Smooth muscle cell (in vitro differentiated cells): ENCODE measurements at regions not wholly inside any gene's neighbourhood (a gene's known extent, or its start where the extent isn't known, plus 50 kb on each side); places are given as distances from the start of the nearest gene placed in this dataset.

Source experiments
- DNase-seq: peaks from one replicate; lab custom pipeline; 2025; ENCODE audit not compliant: unreplicated experiment; lab: John Stamatoyannopoulos, UW
- H2AFZ ChIP-seq: fragments of 200-600 bp; sonication (generic); 2 replicates; pipeline ENCODE4 v1.6.0; 2016; ENCODE audit warnings: antibody characterized with exemption, low read depth, mild to moderate bottlenecking
- H3F3A ChIP-seq: fragments of 200-600 bp; sonication (generic); 2 replicates; pipeline ENCODE4 v1.6.0; 2017; ENCODE audit warnings: antibody characterized with exemption, low read depth
- H3K27ac ChIP-seq: fragments of 200-600 bp; sonication (generic); 2 replicates; pipeline ENCODE4 v1.5.1; 2016; ENCODE audit warnings: low read depth, mild to moderate bottlenecking
- H3K27me3 ChIP-seq: fragments of 200-600 bp; sonication (generic); 2 replicates; pipeline ENCODE4 v1.6.1; 2016; ENCODE audit warnings: low read depth, mild to moderate bottlenecking
- H3K36me3 ChIP-seq: fragments of 200-600 bp; sonication (generic); 2 replicates; pipeline ENCODE4 v1.5.1; 2016; ENCODE audit warnings: low read depth
- H3K4me1 ChIP-seq: fragments of 200-600 bp; sonication (generic); 2 replicates; pipeline ENCODE4 v1.5.1; 2016; ENCODE audit warnings: low read depth
- H3K4me2 ChIP-seq: fragments of 200-600 bp; sonication (generic); 2 replicates; pipeline ENCODE4 v1.6.0; 2016; ENCODE audit warnings: mild to moderate bottlenecking
- H3K4me3 ChIP-seq: fragments of 200-600 bp; sonication (generic); 2 replicates; pipeline ENCODE4 v1.5.1; 2016; ENCODE audit warnings: mild to moderate bottlenecking
- H3K79me2 ChIP-seq: fragments of 200-600 bp; sonication (generic); 2 replicates; pipeline ENCODE4 v1.6.0; 2016; ENCODE audit warnings: low read depth, mild to moderate bottlenecking
- H3K9ac ChIP-seq: fragments of 200-600 bp; sonication (generic); 2 replicates; pipeline ENCODE4 v1.6.0; 2016; ENCODE audit warnings: low read depth
- H3K9me3 ChIP-seq: fragments of 200-600 bp; sonication (generic); replicated peaks from 2 replicates; pipeline ENCODE4 v1.5.1; 2016; ENCODE audit warnings: low read depth
- H4K20me1 ChIP-seq: fragments of 200-600 bp; sonication (generic); 2 replicates; pipeline ENCODE4 v1.6.0; 2016; ENCODE audit warnings: low read depth
- WGBS: methylation state at CpG from one replicate; pipeline ENCODE4 v1.1.7; 2016; ENCODE audit warnings: low lambda C conversion rate; 5-methylcytosine and 5-hydroxymethylcytosine counted together
- TF ChIP-seq, protein P1 (sequence below): fragments of 200-600 bp; sonication (generic); IDR thresholded peaks from 2 replicates; pipeline ENCODE4 v1.5.1; 2017; ENCODE audit warnings: borderline replicate concordance, mild to moderate bottlenecking, antibody characterized with exemption; ENCODE audit not compliant: insufficient read depth, poor library complexity, severe bottlenecking

DNA sequence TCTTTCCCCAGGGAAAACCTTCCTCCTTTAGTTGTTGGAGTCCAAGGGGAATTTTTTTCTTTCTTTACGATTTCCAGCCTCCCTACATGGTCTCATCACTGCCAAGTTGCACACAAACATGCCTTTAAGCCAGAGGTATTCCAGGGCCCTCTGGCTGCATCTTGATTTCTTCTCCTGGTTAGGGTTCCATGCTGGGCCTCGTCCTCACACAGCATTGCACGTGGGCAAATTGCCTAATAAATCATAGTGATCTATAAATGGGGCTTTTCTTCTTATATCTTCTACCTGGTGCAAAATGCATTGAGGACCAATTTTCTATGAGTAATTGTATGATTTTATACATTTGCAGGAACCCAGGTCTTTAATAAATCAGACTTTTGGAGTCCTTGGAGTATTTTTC, 284.2 kb downstream of the C7orf25 start:
- H3K9me3 ChIP-seq = no peaks in the 10 kb centered on the region

DNA sequence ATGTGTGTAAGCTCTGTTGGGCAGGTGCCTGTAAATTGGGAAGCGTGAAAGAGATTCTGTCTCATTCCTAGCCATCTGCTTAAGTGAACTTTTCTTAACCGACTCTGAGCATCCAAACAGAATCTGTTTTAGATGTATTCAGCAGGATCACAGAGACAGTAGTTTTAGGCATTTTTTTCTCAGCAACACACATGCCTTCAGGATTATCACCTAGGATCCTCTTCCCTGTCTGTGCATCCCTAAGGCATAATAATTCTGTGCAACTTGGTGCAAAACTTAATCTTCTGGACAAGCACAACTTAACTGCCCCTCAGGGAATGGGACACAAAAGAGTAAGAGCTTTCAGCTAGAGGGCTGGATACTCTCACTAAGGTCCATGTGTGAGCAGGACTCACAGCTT, 284.8 kb downstream of the C7orf25 start:
- 50% methylated on average over 2 of the region's 2 CpGs for WGBS
- TF ChIP-seq, protein P1, sequence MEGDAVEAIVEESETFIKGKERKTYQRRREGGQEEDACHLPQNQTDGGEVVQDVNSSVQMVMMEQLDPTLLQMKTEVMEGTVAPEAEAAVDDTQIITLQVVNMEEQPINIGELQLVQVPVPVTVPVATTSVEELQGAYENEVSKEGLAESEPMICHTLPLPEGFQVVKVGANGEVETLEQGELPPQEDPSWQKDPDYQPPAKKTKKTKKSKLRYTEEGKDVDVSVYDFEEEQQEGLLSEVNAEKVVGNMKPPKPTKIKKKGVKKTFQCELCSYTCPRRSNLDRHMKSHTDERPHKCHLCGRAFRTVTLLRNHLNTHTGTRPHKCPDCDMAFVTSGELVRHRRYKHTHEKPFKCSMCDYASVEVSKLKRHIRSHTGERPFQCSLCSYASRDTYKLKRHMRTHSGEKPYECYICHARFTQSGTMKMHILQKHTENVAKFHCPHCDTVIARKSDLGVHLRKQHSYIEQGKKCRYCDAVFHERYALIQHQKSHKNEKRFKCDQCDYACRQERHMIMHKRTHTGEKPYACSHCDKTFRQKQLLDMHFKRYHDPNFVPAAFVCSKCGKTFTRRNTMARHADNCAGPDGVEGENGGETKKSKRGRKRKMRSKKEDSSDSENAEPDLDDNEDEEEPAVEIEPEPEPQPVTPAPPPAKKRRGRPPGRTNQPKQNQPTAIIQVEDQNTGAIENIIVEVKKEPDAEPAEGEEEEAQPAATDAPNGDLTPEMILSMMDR = no peak

More for the DNA sequence above, 284.2 kb downstream of the C7orf25 start:
- Histone ChIP-seq H3K79me2 (no peaks in the 10 kb centered on the region), H3K27me3 (no peaks in the 10 kb centered on the region), H3K4me2 (no peak overlapping the region), H2AFZ (no peak overlapping the region), H3K36me3 (no peaks in the 10 kb centered on the region), H4K20me1 (no peaks in the 10 kb centered on the region), H3K4me1 (no peaks in the 10 kb centered on the region), H3K27ac (no peak overlapping the region), H3K9ac (no peak overlapping the region), H3K4me3 (no peak overlapping the region), H3F3A (no peaks in the 10 kb centered on the region)
- 63% methylated on average over 3 of the region's 3 CpGs for WGBS
- no peak for DNase-seq
- TF ChIP-seq, protein P1 = no peak

DNA sequence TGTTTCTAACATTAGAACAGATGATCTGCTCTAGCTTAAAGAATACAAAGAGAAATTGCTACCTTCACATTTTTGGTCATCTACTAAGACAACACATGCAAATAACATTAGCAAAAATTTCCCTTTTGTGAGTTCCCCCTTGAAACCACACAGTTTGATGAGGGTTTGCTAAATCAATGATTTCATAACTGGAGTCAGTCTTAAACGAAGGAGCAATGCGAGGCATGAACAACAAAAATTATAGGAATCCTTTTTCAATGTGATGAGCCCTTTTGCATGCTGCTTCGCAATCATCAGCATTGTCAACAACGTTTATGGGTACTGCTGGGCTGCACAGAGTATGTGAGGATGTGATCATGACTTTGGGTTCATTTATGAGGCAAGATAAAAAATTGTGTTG, 286.4 kb downstream of the C7orf25 start:
- Histone ChIP-seq H3K4me1 (no peaks in the 10 kb centered on the region), H3K4me2 (no peak overlapping the region), H3K9me3 (no peaks in the 10 kb centered on the region), H3K36me3 (no peaks in the 10 kb centered on the region), H3K9ac (no peak overlapping the region), H3K4me3 (no peak overlapping the region), H3K27me3 (no peaks in the 10 kb centered on the region), H3K27ac (no peak overlapping the region), H4K20me1 (no peaks in the 10 kb centered on the region), H3K79me2 (no peaks in the 10 kb centered on the region), H2AFZ (no peak overlapping the region), H3F3A (no peaks in the 10 kb centered on the region)
- 52% methylated on average over 4 of the region's 4 CpGs for WGBS
- TF ChIP-seq, protein P1 = no peak
- DNase-seq = no peak

More for the DNA sequence above, 284.8 kb downstream of the C7orf25 start:
- DNase-seq = no peak
- no peaks in the 10 kb centered on the region for H3K36me3 ChIP-seq
- no peaks in the 10 kb centered on the region for H4K20me1 ChIP-seq
- no peaks in the 10 kb centered on the region for H3K9me3 ChIP-seq
- no peak overlapping the region for H3K4me3 ChIP-seq
- H2AFZ ChIP-seq = peak overlapping the region; percentile 12
- no peaks in the 10 kb centered on the region for H3K79me2 ChIP-seq
- no peaks in the 10 kb centered on the region for H3F3A ChIP-seq
- H3K4me1 ChIP-seq = no peaks in the 10 kb centered on the region
- no peak overlapping the region for H3K4me2 ChIP-seq
- H3K9ac ChIP-seq = no peak overlapping the region
- H3K27ac ChIP-seq = no peak overlapping the region
- H3K27me3 ChIP-seq = no peaks in the 10 kb centered on the region

GRCh38 chr7:42624471-42624870, 287.4 kb downstream of the C7orf25 start:
- Histone ChIP-seq H3F3A (no peaks in the 10 kb centered on the region), H3K9ac (no peak overlapping the region), H3K4me1 (no peaks in the 10 kb centered on the region), H3K79me2 (no peaks in the 10 kb centered on the region), H3K27me3 (no peaks in the 10 kb centered on the region), H3K4me2 (no peak overlapping the region), H2AFZ (no peak overlapping the region), H4K20me1 (no peaks in the 10 kb centered on the region), H3K4me3 (no peak overlapping the region), H3K9me3 (no peaks in the 10 kb centered on the region), H3K36me3 (no peaks in the 10 kb centered on the region), H3K27ac (no peak overlapping the region)
- no peak for DNase-seq
- TF ChIP-seq, protein P1 = no peak
